Stimulated activated CD4-positive, alpha-beta T cell treated with anti-CD3 and anti-CD28 coated beads, Interleukin-1b, Interleukin-23, amount 100 ng/mL, for 48 hours (primary cell): ENCODE measurements at regions not wholly inside any gene's neighbourhood (a gene's known extent, or its start where the extent isn't known, plus 50 kb on each side); places are given as distances from the start of the nearest gene placed in this dataset.

ENCODE experiments used
- DNase-seq: peaks from one replicate; pipeline ENCODE4 v3.0.0-alpha.2; 2020

- DNase-seq, result no peak
These were observed 259.1 kb downstream of the OPA1 start for GRCh38 chr3:193851941-193852674.

GRCh38 chr3:193852901-193853300 is 259.9 kb downstream of the OPA1 start:
- no peak for DNase-seq

GRCh38 chr3:193853511-193854219 is 260.7 kb downstream of the OPA1 start:
- no peak for DNase-seq

- no peak for DNase-seq
These were observed 265.0 kb downstream of the OPA1 start for GRCh38 chr3:193857996-193858395.

- DNase-seq, result no peak
These were observed 266.2 kb downstream of the OPA1 start for GRCh38 chr3:193859195-193859594.

GRCh38 chr3:193861012-193861411 is 268.0 kb downstream of the OPA1 start:
- DNase-seq, result no peak

GRCh38 chr3:193862843-193863242 is 269.8 kb downstream of the OPA1 start:
- DNase-seq, result no peak

GRCh38 chr3:193863657-193864357 is 270.8 kb downstream of the OPA1 start:
- DNase-seq, result no peak

- no peak for DNase-seq
These were observed 270.6 kb upstream of the HES1 start for GRCh38 chr3:193865339-193865738.

GRCh38 chr3:193865896-193866480 is 270.0 kb upstream of the HES1 start:
- DNase-seq, result no peak

- no peak for DNase-seq
These were observed 267.4 kb upstream of the HES1 start for GRCh38 chr3:193868590-193868989.

GRCh38 chr3:193869221-193870201 is 266.4 kb upstream of the HES1 start:
- DNase-seq, result peak; percentile 17

GRCh38 chr3:193870376-193871219 is 265.4 kb upstream of the HES1 start:
- no peak for DNase-seq

- DNase-seq, result no peak
These were observed 264.8 kb upstream of the HES1 start for GRCh38 chr3:193871220-193871485.

GRCh38 chr3:193872265-193872753 is 263.6 kb upstream of the HES1 start:
- DNase-seq, result peak; percentile 13

GRCh38 chr3:193873426-193874201 is 262.3 kb upstream of the HES1 start:
- DNase-seq, result no peak

GRCh38 chr3:193874512-193874911 is 261.4 kb upstream of the HES1 start:
- DNase-seq, result no peak

GRCh38 chr3:193874997-193875593 is 260.9 kb upstream of the HES1 start:
- DNase-seq, result no peak

- DNase-seq, result no peak
These were observed 260.2 kb upstream of the HES1 start for GRCh38 chr3:193875601-193876321.
